ENCODE measurements at regions not wholly inside any gene's neighbourhood (a gene's known extent, or its start where the extent isn't known, plus 50 kb on each side); places are given as distances from the start of the nearest gene placed in this dataset.

GRCh38 chr3:191557322-191557721, 96.4 kb downstream of the PYDC2 start:
- Mint-ChIP-seq H3K27ac (ENCODE audit: unreplicated experiment) (no peak overlapping the region), H3K4me3 (ENCODE audit: unreplicated experiment) (no peak overlapping the region), H3K36me3 (ENCODE audit: unreplicated experiment) (no peaks in the 10 kb centered on the region), H3K9me3 (ENCODE audit: unreplicated experiment) (no peaks in the 10 kb centered on the region), H3K4me1 (ENCODE audit: low read depth, unreplicated experiment) (no peaks in the 10 kb centered on the region), H3K27me3 (ENCODE audit: unreplicated experiment) (no peaks in the 10 kb centered on the region)
- DNase-seq, result no peak
- TF ChIP-seq CTCF (IDR thresholded peaks at IDR 0.05; ENCODE audit: partially characterized antibody, unreplicated experiment), result no peak

GRCh38 chr3:191563722-191564121, 102.8 kb downstream of the PYDC2 start:
- TF ChIP-seq CTCF (IDR thresholded peaks at IDR 0.05; ENCODE audit: partially characterized antibody, unreplicated experiment), result no peak
- Mint-ChIP-seq H3K36me3 (ENCODE audit: unreplicated experiment) (no peaks in the 10 kb centered on the region), H3K27ac (ENCODE audit: unreplicated experiment) (no peak overlapping the region), H3K27me3 (ENCODE audit: unreplicated experiment) (no peaks in the 10 kb centered on the region), H3K4me1 (ENCODE audit: low read depth, unreplicated experiment) (no peaks in the 10 kb centered on the region), H3K9me3 (ENCODE audit: unreplicated experiment) (no peaks in the 10 kb centered on the region), H3K4me3 (ENCODE audit: unreplicated experiment) (no peak overlapping the region)
- no peak for DNase-seq

- DNase-seq, result no peak
- Mint-ChIP-seq H3K27me3 (ENCODE audit: unreplicated experiment) (no peaks in the 10 kb centered on the region), H3K4me3 (ENCODE audit: unreplicated experiment) (no peak overlapping the region), H3K9me3 (ENCODE audit: unreplicated experiment) (no peaks in the 10 kb centered on the region), H3K36me3 (ENCODE audit: unreplicated experiment) (no peaks in the 10 kb centered on the region), H3K27ac (ENCODE audit: unreplicated experiment) (no peak overlapping the region), H3K4me1 (ENCODE audit: low read depth, unreplicated experiment) (no peaks in the 10 kb centered on the region)
- no peak for TF ChIP-seq CTCF (IDR thresholded peaks at IDR 0.05; ENCODE audit: partially characterized antibody, unreplicated experiment)
These were observed 105.5 kb downstream of the PYDC2 start for GRCh38 chr3:191566469-191566868.

GRCh38 chr3:191568206-191568605, 107.2 kb downstream of the PYDC2 start:
- no peaks in the 10 kb centered on the region for H3K9me3 Mint-ChIP-seq (ENCODE audit: unreplicated experiment)
- H3K27ac Mint-ChIP-seq (ENCODE audit: unreplicated experiment), result no peak overlapping the region
- H3K4me3 Mint-ChIP-seq (ENCODE audit: unreplicated experiment), result no peak overlapping the region
- no peaks in the 10 kb centered on the region for H3K36me3 Mint-ChIP-seq (ENCODE audit: unreplicated experiment)
- no peaks in the 10 kb centered on the region for H3K4me1 Mint-ChIP-seq (ENCODE audit: low read depth, unreplicated experiment)
- no peak for TF ChIP-seq CTCF (IDR thresholded peaks at IDR 0.05; ENCODE audit: partially characterized antibody, unreplicated experiment)
- no peak for DNase-seq
- no peaks in the 10 kb centered on the region for H3K27me3 Mint-ChIP-seq (ENCODE audit: unreplicated experiment)

GRCh38 chr3:191592105-191592504, 131.1 kb downstream of the PYDC2 start:
- TF ChIP-seq CTCF (IDR thresholded peaks at IDR 0.05; ENCODE audit: partially characterized antibody, unreplicated experiment), result no peak
- no peak for DNase-seq
- no peaks in the 10 kb centered on the region for H3K9me3 Mint-ChIP-seq (ENCODE audit: unreplicated experiment)
- H3K36me3 Mint-ChIP-seq (ENCODE audit: unreplicated experiment), result no peaks in the 10 kb centered on the region
- no peak overlapping the region for H3K4me3 Mint-ChIP-seq (ENCODE audit: unreplicated experiment)
- H3K4me1 Mint-ChIP-seq (ENCODE audit: low read depth, unreplicated experiment), result no peaks in the 10 kb centered on the region
- H3K27me3 Mint-ChIP-seq (ENCODE audit: unreplicated experiment), result no peaks in the 10 kb centered on the region
- no peak overlapping the region for H3K27ac Mint-ChIP-seq (ENCODE audit: unreplicated experiment)
